NCI-H1417 treated with DMSO at 0.1 percent for 48 hours (cell line): ENCODE measurements at regions not wholly inside any gene's neighbourhood (a gene's known extent, or its start where the extent isn't known, plus 50 kb on each side); places are given as distances from the start of the nearest gene placed in this dataset.
A peak's percentile ranks its signal among the peaks of the same experiment; 100 is the strongest.
"Not testable (repeated sequence)": the region's sequence is repeated elsewhere in the genome, so short reads cannot be mapped to it uniquely, and the experiment has no call there.

Experiments used
- DNase-seq: peaks from one replicate; lab custom pipeline; 2025; lab: John Stamatoyannopoulos, UW

- no peak for DNase-seq
Observed at GRCh38 chr15:92825985-92826384, 74.1 kb upstream of the CHD2 start.

GRCh38 chr15:92827991-92828390, 72.1 kb upstream of the CHD2 start:
- DNase-seq: not testable (repeated sequence)

GRCh38 chr15:92829875-92830274, 70.2 kb upstream of the CHD2 start:
- DNase-seq: no peak

- no peak for DNase-seq
Observed at GRCh38 chr15:92831336-92831654, 68.8 kb upstream of the CHD2 start.

GRCh38 chr15:92831655-92832328, 68.3 kb upstream of the CHD2 start:
- DNase-seq: peak; percentile 97

GRCh38 chr15:92833106-92833433, 67.1 kb upstream of the CHD2 start:
- DNase-seq: no peak

- no peak for DNase-seq
Observed at GRCh38 chr15:92833493-92834271, 66.4 kb upstream of the CHD2 start.

- peak; percentile 73 for DNase-seq
Observed at GRCh38 chr15:92839696-92840095, 60.4 kb upstream of the CHD2 start.

GRCh38 chr15:92840149-92840548, 60.0 kb upstream of the CHD2 start:
- DNase-seq: no peak

- no peak for DNase-seq
Observed at GRCh38 chr15:92843326-92843725, 56.8 kb upstream of the CHD2 start.

- DNase-seq: no peak
Observed at GRCh38 chr15:92843814-92844213, 56.3 kb upstream of the CHD2 start.

- no peak for DNase-seq
Observed at GRCh38 chr15:92845126-92845508, 55.0 kb upstream of the CHD2 start.

GRCh38 chr15:92846741-92847140, 53.4 kb upstream of the CHD2 start:
- no peak for DNase-seq

- no peak for DNase-seq
Observed at GRCh38 chr15:92847841-92848240, 52.3 kb upstream of the CHD2 start.

GRCh38 chr15:92848464-92848851, 51.7 kb upstream of the CHD2 start:
- no peak for DNase-seq

- DNase-seq: no peak
Observed at GRCh38 chr15:92848852-92849598, 51.1 kb upstream of the CHD2 start.

GRCh38 chr15:92850218-92850617, 49.9 kb upstream of the CHD2 start:
- DNase-seq: not testable (repeated sequence)
